ENCODE measurements at regions not wholly inside any gene's neighbourhood (a gene's known extent, or its start where the extent isn't known, plus 50 kb on each side); places are given as distances from the start of the nearest gene placed in this dataset.

DNA sequence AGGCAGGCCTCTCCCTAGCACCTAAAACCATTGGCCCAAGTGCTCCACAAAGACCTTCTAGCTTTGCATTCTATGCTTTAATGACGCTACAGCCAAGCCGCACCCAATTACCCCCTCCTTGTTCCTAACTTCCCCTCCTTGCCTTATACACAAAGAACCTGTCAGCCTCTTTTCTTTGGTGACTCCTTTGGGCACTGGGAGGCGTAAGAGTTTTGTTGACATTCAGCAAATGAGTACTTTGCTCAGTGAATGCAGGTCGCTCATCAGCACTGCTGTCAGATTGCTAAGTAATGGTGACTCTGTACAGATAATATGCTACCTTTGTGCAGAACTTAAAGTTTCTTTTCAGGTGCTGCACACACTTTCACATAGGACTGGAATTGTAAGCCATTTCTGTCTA, 187.6 kb upstream of the FAM78B start:
- TF ChIP-seq, protein P1, sequence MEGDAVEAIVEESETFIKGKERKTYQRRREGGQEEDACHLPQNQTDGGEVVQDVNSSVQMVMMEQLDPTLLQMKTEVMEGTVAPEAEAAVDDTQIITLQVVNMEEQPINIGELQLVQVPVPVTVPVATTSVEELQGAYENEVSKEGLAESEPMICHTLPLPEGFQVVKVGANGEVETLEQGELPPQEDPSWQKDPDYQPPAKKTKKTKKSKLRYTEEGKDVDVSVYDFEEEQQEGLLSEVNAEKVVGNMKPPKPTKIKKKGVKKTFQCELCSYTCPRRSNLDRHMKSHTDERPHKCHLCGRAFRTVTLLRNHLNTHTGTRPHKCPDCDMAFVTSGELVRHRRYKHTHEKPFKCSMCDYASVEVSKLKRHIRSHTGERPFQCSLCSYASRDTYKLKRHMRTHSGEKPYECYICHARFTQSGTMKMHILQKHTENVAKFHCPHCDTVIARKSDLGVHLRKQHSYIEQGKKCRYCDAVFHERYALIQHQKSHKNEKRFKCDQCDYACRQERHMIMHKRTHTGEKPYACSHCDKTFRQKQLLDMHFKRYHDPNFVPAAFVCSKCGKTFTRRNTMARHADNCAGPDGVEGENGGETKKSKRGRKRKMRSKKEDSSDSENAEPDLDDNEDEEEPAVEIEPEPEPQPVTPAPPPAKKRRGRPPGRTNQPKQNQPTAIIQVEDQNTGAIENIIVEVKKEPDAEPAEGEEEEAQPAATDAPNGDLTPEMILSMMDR (IDR thresholded peaks at IDR 0.05 in 8 of 11, conservative IDR thresholded peaks at IDR 0.05 in 3 of 11): no peak
- TF ChIP-seq POLR2A (IDR thresholded peaks at IDR 0.05): no peak
